ENCODE measurements at regions not wholly inside any gene's neighbourhood (a gene's known extent, or its start where the extent isn't known, plus 50 kb on each side); places are given as distances from the start of the nearest gene placed in this dataset.
A peak's percentile ranks its signal among the peaks of the same experiment; 100 is the strongest.

GRCh38 chr3:107431246-107432012 lies 54.2 kb downstream of the CCDC54 start:
- Histone ChIP-seq H3K4ac (ENCODE audit: low read depth, low read length) (no peak overlapping the region; the same call in 1 of the 2 replicates), H3K9ac (ENCODE audit: extremely low read depth, insufficient read length, low read length) (peak overlapping the region; percentile 98)
- TF ChIP-seq CTCF (conservative IDR thresholded peaks at IDR 0.05): 0 out of 3 replicates have a peak, but pooled peaks have one; percentile 12

More at GRCh38 chr3:107431246-107432012, 54.2 kb downstream of the CCDC54 start:
- Mint-ChIP-seq H3K27ac (peak overlapping the region; percentile 95 to 99 (median 97); a peak in 6 of 7 replicates), H3K9me3 (no peaks in the 10 kb centered on the region), H3K4me1 (peaks cover 15 to 16% of the 10 kb centered on the region in 2 experiments), H3K27me3 (ENCODE audit: low read depth) (peaks cover 36% of the 10 kb centered on the region), H3K36me3 (ENCODE audit: insufficient read depth in 1 of 3, low read depth in 3 of 3) (no peaks in the 10 kb centered on the region), H3K4me3 (peak overlapping the region; percentile 87 to 92)
- peak overlapping the region; percentile 98 for H3K18ac ChIP-seq (ENCODE audit: insufficient read length, low read depth, low read length)
- peaks cover 8% of the 10 kb centered on the region; the same call in 1 of the 2 replicates for H3K27me3 ChIP-seq (ENCODE audit: insufficient read depth, low read length)
- peak overlapping the region; percentile 98 for H2BK12ac ChIP-seq (ENCODE audit: insufficient read length, low read depth, low read length)
- H2BK120ac ChIP-seq (ENCODE audit: low read depth, low read length, poor library complexity, severe bottlenecking): peak overlapping the region; percentile 83
- H3K79me2 ChIP-seq (ENCODE audit: insufficient read depth, low read length): no peaks in the 10 kb centered on the region
- peak; percentile 84 for DNase-seq
- peak overlapping the region; percentile 98 for H3K4me2 ChIP-seq (ENCODE audit: insufficient read depth, insufficient read length, low read length)
- peaks cover 19% of the 10 kb centered on the region for H3K23me2 ChIP-seq (ENCODE audit: insufficient read length, low read depth, low read length, poor library complexity, severe bottlenecking)
- no peaks in the 10 kb centered on the region for H3K9me3 ChIP-seq (ENCODE audit: control insufficient read depth, low read depth, low read length)
- H4K8ac ChIP-seq (replicated peaks; ENCODE audit: insufficient read length, low read depth, low read length): peak overlapping the region; percentile 64
- H3K56ac ChIP-seq (ENCODE audit: insufficient read length, low read depth, low read length): no peak overlapping the region
- H4K5ac ChIP-seq (ENCODE audit: insufficient read length, low read depth, low read length): peak overlapping the region; percentile 92
- peak overlapping the region; percentile 98 for H3K14ac ChIP-seq (ENCODE audit: insufficient read depth, low read length)
- no CpG with 5 or more reads among the region's 83 CpGs for WGBS (ENCODE audit: extremely low coverage, insufficient read length, low lambda C conversion rate)
- no peaks in the 10 kb centered on the region for H3K4me1 ChIP-seq (ENCODE audit: insufficient read depth, low read length)
- H2BK5ac ChIP-seq (ENCODE audit: insufficient read length, low read length): no peak overlapping the region
- H3T11ph ChIP-seq (ENCODE audit: low read length): peak overlapping the region; percentile 67
- H2AK5ac ChIP-seq (ENCODE audit: insufficient read length, low read length): no peak overlapping the region
- no peaks in the 10 kb centered on the region for H3K79me1 ChIP-seq (ENCODE audit: insufficient read depth, low read depth, low read length, poor library complexity, severe bottlenecking)
- peak overlapping the region; percentile 85; the same call in 1 of the 2 replicates for H2BK15ac ChIP-seq (ENCODE audit: low read depth, low read length)
- no peak overlapping the region for H4K91ac ChIP-seq (ENCODE audit: insufficient read length, low read depth, low read length)
- H3K23ac ChIP-seq (ENCODE audit: insufficient read length, low read depth, low read length): no peak overlapping the region
- no peak overlapping the region for H2BK20ac ChIP-seq (ENCODE audit: low read depth, low read length, poor library complexity, severe bottlenecking)
- H3K27ac ChIP-seq (ENCODE audit: insufficient read length, low read depth, low read length): peak overlapping the region; percentile 83
- peak overlapping the region; percentile 87 for H2AFZ ChIP-seq (ENCODE audit: low read length)
- no peaks in the 10 kb centered on the region for H4K20me1 ChIP-seq (ENCODE audit: control insufficient read depth, insufficient read depth, insufficient read length)
